K562 (cell line): ENCODE measurements at regions not wholly inside any gene's neighbourhood (a gene's known extent, or its start where the extent isn't known, plus 50 kb on each side); places are given as distances from the start of the nearest gene placed in this dataset.

Experiments used
- ATAC-seq: fragments of 200-7000 bp; cut with Tn5 transposase; 3 replicates; pipeline ENCODE4 v1.9.1; 2020; ENCODE audit warnings: moderate library complexity
- BruUV-seq: library from RNA; stranded (reverse); fragments of 400-500 nt; replicated peaks from 2 replicates; lab custom pipeline; 2021; lab: Mats Ljungman, UMichigan
- CTCF ChIA-PET: fragments of 300-600 bp; formaldehyde crosslinking; extraction: SDS; loops from one replicate; lab custom pipeline; 2021; ENCODE audit warnings: low intra/inter-chr PET ratio; lab: Yijun Ruan, JAX
- POLR2A ChIA-PET: fragments of 300-600, 350-650 bp; sonication (Branson Sonifier 250); formaldehyde crosslinking; extraction: SDS; loops from one replicate; lab custom pipeline; 2021; ENCODE audit warnings: antibody characterized with exemption, inconsistent platforms; lab: Yijun Ruan, JAX
- DNase-seq, 4 experiments: peaks; one replicate each; pipeline versions ENCODE4 v3.0.0 to v3.0.0-alpha.2; 2011 to 2018; ENCODE audit warnings: low spot score in 3 of 4, mixed read lengths in 3 of 4; ENCODE audit errors: extremely low read depth in 1 of 4
- FAIRE-seq: peaks from 2 replicates; lab custom pipeline; 2011; peaks lifted over from hg19 to GRCh38; lab: Jason Lieb, UNC
- H2AFZ ChIP-seq: 2 replicates; pipeline ENCODE4 v1.6.0; 2011; ENCODE audit warnings: low read depth, low read length, control low read depth, inconsistent platforms
- H3K27ac ChIP-seq: fragments of 200-600 bp; 3 replicates; pipeline ENCODE4 v1.8.0; 2011; ENCODE audit warnings: low read depth, mild to moderate bottlenecking, control low read depth, inconsistent platforms, low read length, moderate library complexity, mixed read lengths; ENCODE audit errors: extremely low read depth
- H3K27me3 ChIP-seq, 2 experiments: fragments of 300-600 bp in 1 of 2; 2 replicates in 1 of 2; 3 replicates in 1 of 2; pipeline versions ENCODE4 v1.6.0 to v1.8.0; 2011; ENCODE audit warnings: inconsistent platforms in 2 of 2, low read length in 2 of 2, mild to moderate bottlenecking in 1 of 2, mixed read lengths in 1 of 2, moderate library complexity in 1 of 2; ENCODE audit not compliant: control insufficient read depth in 2 of 2, insufficient read depth in 2 of 2
- H3K36me3 ChIP-seq: fragments of 300-600 bp; 3 replicates; pipeline ENCODE4 v1.8.0; 2011; ENCODE audit warnings: mild to moderate bottlenecking, low read length, inconsistent platforms; ENCODE audit not compliant: control insufficient read depth, insufficient read depth
- H3K4me1 ChIP-seq, 2 experiments: fragments of 200-600 bp in 1 of 2; replicated peaks in 1 of 2; 2 replicates in 1 of 2; 3 replicates in 1 of 2; pipeline versions ENCODE4 v1.5.1 to v1.8.0; 2011; ENCODE audit warnings: inconsistent platforms in 2 of 2, low read length in 2 of 2, mild to moderate bottlenecking in 1 of 2, mixed read lengths in 1 of 2, moderate library complexity in 1 of 2; ENCODE audit not compliant: control insufficient read depth in 2 of 2, insufficient read depth in 2 of 2
- H3K4me2 ChIP-seq: 2 replicates; pipeline ENCODE4 v1.6.1; 2011; ENCODE audit warnings: low read length, control low read depth, inconsistent platforms, mixed read lengths; ENCODE audit not compliant: insufficient read depth
- H3K4me3 ChIP-seq: fragments of 200-600 bp; sonication (generic), shearing (Covaris generic); 2 replicates; pipeline ENCODE4 v1.5.1; 2016; ENCODE audit warnings: control low read depth, inconsistent platforms
- H3K79me2 ChIP-seq: fragments of 200-600 bp; 3 replicates; pipeline ENCODE4 v1.8.0; 2011; ENCODE audit warnings: low read length, inconsistent platforms; ENCODE audit not compliant: control insufficient read depth, insufficient read depth
- H3K9ac ChIP-seq, 2 experiments: 2 replicates each; pipeline versions ENCODE4 v1.6.0 to v1.6.1; 2011; ENCODE audit warnings: low read depth in 2 of 2, low read length in 2 of 2, control low read depth in 1 of 2, inconsistent platforms in 1 of 2, mild to moderate bottlenecking in 1 of 2, mixed read lengths in 1 of 2; ENCODE audit not compliant: insufficient read depth in 1 of 2
- H3K9me1 ChIP-seq: one replicate; pipeline ENCODE4 v1.6.0; 2011; ENCODE audit warnings: inconsistent platforms, mild to moderate bottlenecking, low read length, moderate library complexity; ENCODE audit not compliant: control insufficient read depth, insufficient read depth
- H3K9me3 ChIP-seq: replicated peaks from 2 replicates; pipeline ENCODE4 v1.5.1; 2011; ENCODE audit warnings: low read depth, low read length, inconsistent platforms; ENCODE audit not compliant: control insufficient read depth, insufficient read depth
- H4K20me1 ChIP-seq: replicated peaks from 2 replicates; pipeline ENCODE4 v1.6.1; 2011; ENCODE audit warnings: low read length, inconsistent platforms, mixed read lengths; ENCODE audit not compliant: control insufficient read depth, insufficient read depth
- BHLHE40 ChIP-seq: IDR thresholded peaks from 2 replicates; pipeline ENCODE4 v1.6.1; 2011; ENCODE audit warnings: low read length, improper control_type of control experiment
- CSDE1 ChIP-seq, 2 experiments: fragments of 450-650 bp; IDR thresholded peaks; 2 replicates each; pipeline ENCODE4 v1.6.1; 2016; ENCODE audit warnings: mild to moderate bottlenecking in 1 of 2
- LCOR ChIP-seq: sonication (generic); formaldehyde crosslinking; IDR thresholded peaks from 2 replicates; pipeline ENCODE4 v1.8.0; 2022; ENCODE audit warnings: mild to moderate bottlenecking, missing genetic modification reagents
- NEUROD1 ChIP-seq: fragments of 150-350 bp; IDR thresholded peaks from 2 replicates; pipeline ENCODE4 v1.6.1; 2014; ENCODE audit warnings: borderline replicate concordance, low read length, low read depth; ENCODE audit not compliant: partially characterized antibody
- PKNOX1 ChIP-seq: fragments of 450-650 bp; IDR thresholded peaks from 2 replicates; pipeline ENCODE4 v1.6.1; 2016
- POLR2AphosphoS2 ChIP-seq: IDR thresholded peaks from 2 replicates; pipeline ENCODE4 v1.6.1; 2012; ENCODE audit warnings: low read length, improper control_type of control experiment
- RAD51 ChIP-seq: fragments of 450-650 bp; IDR thresholded peaks from 2 replicates; pipeline ENCODE4 v1.7.1; 2016; ENCODE audit warnings: low read depth, mild to moderate bottlenecking, borderline replicate concordance
- SIN3B ChIP-seq: fragments of 450-650 bp; IDR thresholded peaks from 2 replicates; pipeline ENCODE4 v1.6.1; 2017; ENCODE audit warnings: low read depth, mild to moderate bottlenecking, moderate library complexity
- SRSF1 ChIP-seq: fragments of 200-400 bp; formaldehyde crosslinking; IDR thresholded peaks from 2 replicates; pipeline ENCODE4 v1.6.1; 2017; ENCODE audit warnings: mild to moderate bottlenecking, low read depth, low read length, moderate library complexity
- TCF15 ChIP-seq: fragments of 250-450 bp; sonication (Bioruptor Pico); IDR thresholded peaks from 2 replicates; pipeline ENCODE4 v1.8.0; 2022; ENCODE audit warnings: moderate library complexity, mild to moderate bottlenecking, inconsistent platforms
- XRCC3 ChIP-seq: fragments of 450-650 bp; IDR thresholded peaks from 2 replicates; pipeline ENCODE4 v1.6.1; 2017; ENCODE audit warnings: mild to moderate bottlenecking, moderate library complexity
- ZBTB8A ChIP-seq: fragments of 450-650 bp; IDR thresholded peaks from 2 replicates; pipeline ENCODE4 v1.6.1; 2018; ENCODE audit warnings: mild to moderate bottlenecking, moderate library complexity; ENCODE audit not compliant: partially characterized antibody
- ZC3H11A ChIP-seq: IDR thresholded peaks from 2 replicates; pipeline ENCODE4 v1.6.1; 2012; ENCODE audit warnings: low read depth, low read length, improper control_type of control experiment
- ZFP36 ChIP-seq: fragments of 150-350 bp; IDR thresholded peaks from 2 replicates; pipeline ENCODE4 v1.6.1; 2018; ENCODE audit warnings: low read length, low read depth; ENCODE audit not compliant: partially characterized antibody
- ZNF507 ChIP-seq: conservative IDR thresholded peaks from 2 replicates; pipeline ENCODE4 v1.6.1; 2017; ENCODE audit warnings: missing genetic modification characterization, missing compliant biosample characterization
- ZNF561 ChIP-seq: fragments of 450-650 bp; formaldehyde crosslinking; conservative IDR thresholded peaks from 2 replicates; pipeline ENCODE4 v1.4.0; 2020; ENCODE audit warnings: mild to moderate bottlenecking, moderate library complexity
- ZNF76 ChIP-seq: fragments of 250-450 bp; sonication (Bioruptor Pico); IDR thresholded peaks from 2 replicates; pipeline ENCODE4 v1.4.0; 2020; ENCODE audit warnings: mild to moderate bottlenecking, moderate library complexity, borderline replicate concordance
- WGBS: fragments of 100-300 bp; shearing (Covaris generic); methylation state at CpG from one replicate; pipeline ENCODE4 v1.1.6; 2016; ENCODE audit warnings: low coverage, mixed read lengths; ENCODE audit not compliant: insufficient coverage; ENCODE audit errors: missing lambda C conversion rate; 5-methylcytosine and 5-hydroxymethylcytosine counted together
- in situ Hi-C: fragments of 300-500 bp; cut with MboI; formaldehyde crosslinking; loops from 4 replicates; pipeline ENCODE4 v1.15.0; 2018; ENCODE audit warnings: inconsistent platforms, mixed read lengths
- intact Hi-C: fragments of 100-400 bp; cut with micrococcal nuclease; formaldehyde crosslinking; loops from 2 replicates; pipeline ENCODE4 v1.14.2; 2022

- Histone ChIP-seq H3K9me1 (no peaks in the 10 kb centered on the region), H3K4me3 (no peak overlapping the region), H3K27ac (no peak overlapping the region), H3K27me3 (no peaks in the 10 kb centered on the region), H3K9ac (no peak overlapping the region), H2AFZ (no peak overlapping the region), H3K9me3 (no peaks in the 10 kb centered on the region), H3K4me1 (no peaks in the 10 kb centered on the region), H3K79me2 (no peaks in the 10 kb centered on the region), H3K36me3 (no peaks in the 10 kb centered on the region), H4K20me1 (no peaks in the 10 kb centered on the region), H3K4me2 (no peak overlapping the region)
- ATAC-seq, result no peak
- no peak for DNase-seq
- intact Hi-C loops, result no loop called here
- no peak for FAIRE-seq
- BruUV-seq, result no TSS peak
- CTCF ChIA-PET, result no interaction called here
- TF ChIP-seq SIN3B, result no peak
- TF ChIP-seq LCOR, result no peak
- no peak for TF ChIP-seq BHLHE40
- no peak for TF ChIP-seq ZBTB8A
- TF ChIP-seq ZNF76 (CRISPR knock-in tag), result no peak
- no peak for TF ChIP-seq ZNF561 (CRISPR knock-in tag)
- no peak for TF ChIP-seq NEUROD1
- POLR2A ChIA-PET, result no interaction called here
- in situ Hi-C loops, result no loop called here
Measured at GRCh38 chr12:84807249-84807648, 105.3 kb downstream of the SLC6A15 start.

- Histone ChIP-seq H3K4me3 (no peak overlapping the region), H3K9ac (no peak overlapping the region), H3K4me2 (no peak overlapping the region), H2AFZ (no peak overlapping the region), H3K79me2 (no peaks in the 10 kb centered on the region), H3K4me1 (no peaks in the 10 kb centered on the region), H3K9me3 (no peaks in the 10 kb centered on the region), H3K36me3 (no peaks in the 10 kb centered on the region), H3K9me1 (no peaks in the 10 kb centered on the region), H3K27me3 (no peaks in the 10 kb centered on the region), H3K27ac (no peak overlapping the region), H4K20me1 (no peaks in the 10 kb centered on the region)
- 0% methylated on average over 1 of the region's 2 CpGs for WGBS
- ATAC-seq (no peak), FAIRE-seq (no peak), DNase-seq (no peak)
- in situ Hi-C loops, result no loop called here
- intact Hi-C loops, result no loop called here
- CTCF ChIA-PET, result no interaction called here
- POLR2A ChIA-PET, result no interaction called here
- no TSS peak for BruUV-seq
- TF ChIP-seq XRCC3 (no peak), ZFP36 (no peak), TCF15 (CRISPR knock-in tag) (no peak), POLR2AphosphoS2 (no peak), CSDE1 (IDR thresholded peaks at IDR 0.05) (no peak), RAD51 (no peak), ZC3H11A (no peak), SRSF1 (no peak), PKNOX1 (no peak), ZNF507 (tag) (no peak)
Measured at GRCh38 chr12:84805474-84805858, 107.1 kb downstream of the SLC6A15 start.
